GM12874 (cell line): ENCODE measurements at regions not wholly inside any gene's neighbourhood (a gene's known extent, or its start where the extent isn't known, plus 50 kb on each side); places are given as distances from the start of the nearest gene placed in this dataset.

ENCODE experiments used
- TF ChIP-seq, protein P1 (sequence below): IDR thresholded peaks from 2 replicates; pipeline ENCODE4 v1.5.1; 2011; ENCODE audit warnings: low read depth, mild to moderate bottlenecking, control low read depth, low read length, moderate library complexity; ENCODE audit not compliant: insufficient read depth

DNA sequence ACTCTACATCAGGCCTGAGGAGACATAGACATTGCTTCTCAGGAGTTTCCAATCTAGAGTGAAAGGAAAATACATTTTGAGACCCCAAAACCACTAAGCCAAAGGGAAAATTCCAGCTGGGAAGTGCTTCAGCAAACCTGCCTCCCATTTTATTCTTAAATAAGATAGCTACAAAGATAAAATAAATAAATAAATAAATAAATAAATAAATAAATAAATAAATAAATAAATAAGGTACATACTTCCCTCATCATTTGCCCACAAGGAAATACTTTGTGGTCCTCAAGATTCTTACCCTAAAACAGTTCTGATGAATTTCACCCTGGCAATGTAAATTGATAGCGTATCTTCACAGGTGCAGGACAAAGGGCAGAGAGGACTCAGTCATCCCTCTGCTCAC, 474.0 kb upstream of the ROBO1 start:
- TF ChIP-seq, protein P1, sequence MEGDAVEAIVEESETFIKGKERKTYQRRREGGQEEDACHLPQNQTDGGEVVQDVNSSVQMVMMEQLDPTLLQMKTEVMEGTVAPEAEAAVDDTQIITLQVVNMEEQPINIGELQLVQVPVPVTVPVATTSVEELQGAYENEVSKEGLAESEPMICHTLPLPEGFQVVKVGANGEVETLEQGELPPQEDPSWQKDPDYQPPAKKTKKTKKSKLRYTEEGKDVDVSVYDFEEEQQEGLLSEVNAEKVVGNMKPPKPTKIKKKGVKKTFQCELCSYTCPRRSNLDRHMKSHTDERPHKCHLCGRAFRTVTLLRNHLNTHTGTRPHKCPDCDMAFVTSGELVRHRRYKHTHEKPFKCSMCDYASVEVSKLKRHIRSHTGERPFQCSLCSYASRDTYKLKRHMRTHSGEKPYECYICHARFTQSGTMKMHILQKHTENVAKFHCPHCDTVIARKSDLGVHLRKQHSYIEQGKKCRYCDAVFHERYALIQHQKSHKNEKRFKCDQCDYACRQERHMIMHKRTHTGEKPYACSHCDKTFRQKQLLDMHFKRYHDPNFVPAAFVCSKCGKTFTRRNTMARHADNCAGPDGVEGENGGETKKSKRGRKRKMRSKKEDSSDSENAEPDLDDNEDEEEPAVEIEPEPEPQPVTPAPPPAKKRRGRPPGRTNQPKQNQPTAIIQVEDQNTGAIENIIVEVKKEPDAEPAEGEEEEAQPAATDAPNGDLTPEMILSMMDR: no peak

DNA sequence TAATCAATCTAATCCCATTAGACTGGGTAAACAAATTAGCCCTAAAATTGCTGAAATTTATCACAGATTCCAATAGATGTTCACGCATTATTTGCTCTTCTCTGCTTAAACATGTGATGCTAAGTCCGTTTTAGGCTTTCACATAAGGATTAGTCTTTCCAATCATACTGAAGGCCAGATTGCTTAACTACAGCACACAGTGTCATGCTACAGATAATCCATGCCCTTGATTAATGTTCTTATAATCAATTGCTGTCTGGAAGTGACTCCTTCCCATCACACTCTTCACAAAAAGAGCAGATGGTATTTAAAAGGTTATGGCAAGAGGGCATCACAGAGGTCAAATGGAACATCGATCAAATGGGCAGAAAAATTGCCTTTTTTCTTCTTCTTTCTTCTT, 471.5 kb upstream of the ROBO1 start:
- TF ChIP-seq, protein P1: no peak

DNA sequence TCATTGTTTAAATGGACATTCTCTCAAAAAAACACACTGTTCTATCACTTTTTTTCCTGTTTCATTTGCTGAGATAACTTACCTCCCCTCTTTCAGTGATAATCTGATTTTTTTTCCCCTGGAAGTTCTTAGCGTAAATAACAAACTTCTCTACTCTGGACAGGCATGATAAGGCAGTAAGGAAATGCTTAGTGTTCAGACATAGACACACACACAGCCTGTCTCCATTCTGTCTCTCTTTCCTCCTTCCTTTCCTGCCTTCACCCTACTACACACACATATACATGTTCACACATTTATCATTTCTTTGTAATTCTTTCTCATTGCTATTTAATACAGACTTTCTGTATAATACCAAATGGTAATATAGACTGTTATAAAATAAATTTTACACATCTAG, 470.8 kb upstream of the ROBO1 start:
- TF ChIP-seq, protein P1: no peak

DNA sequence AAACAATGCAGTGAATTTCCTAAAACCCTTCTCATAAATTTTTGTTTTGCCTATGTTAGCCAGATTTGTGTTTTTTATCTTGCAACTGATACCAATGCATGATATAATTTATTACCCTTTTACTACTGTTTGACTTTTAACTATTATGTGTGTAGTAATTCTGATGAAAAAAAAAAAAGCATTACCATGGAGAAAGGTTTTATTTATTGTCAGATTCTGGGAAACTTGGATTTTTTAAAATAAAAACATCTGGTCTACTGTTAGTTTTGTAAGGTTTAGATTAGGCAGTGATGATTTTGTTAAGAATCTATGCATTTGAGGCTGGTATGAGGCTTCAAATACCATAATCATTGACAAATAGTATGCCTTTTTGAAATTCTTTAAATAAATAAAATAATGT, 470.4 kb upstream of the ROBO1 start:
- TF ChIP-seq, protein P1: no peak

DNA sequence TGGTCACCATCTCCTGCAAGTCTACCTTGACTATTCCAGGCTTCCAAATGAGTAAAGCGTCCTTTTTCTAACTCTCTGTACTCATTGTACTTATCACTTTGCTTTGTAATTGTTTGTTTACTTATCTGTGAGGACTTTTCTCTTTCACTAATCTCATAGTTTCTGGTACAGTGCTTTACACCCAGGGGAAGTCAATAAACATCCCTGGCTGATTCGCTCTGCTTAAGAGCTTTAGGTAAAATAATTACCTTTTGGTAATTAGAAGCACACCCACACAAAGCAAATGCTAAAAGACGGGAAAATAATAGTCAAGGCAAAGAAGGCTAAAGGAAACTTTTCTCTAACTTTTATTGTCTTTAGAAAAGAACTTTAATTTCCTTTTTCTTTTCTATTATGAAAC, 466.9 kb upstream of the ROBO1 start:
- TF ChIP-seq, protein P1: no peak

DNA sequence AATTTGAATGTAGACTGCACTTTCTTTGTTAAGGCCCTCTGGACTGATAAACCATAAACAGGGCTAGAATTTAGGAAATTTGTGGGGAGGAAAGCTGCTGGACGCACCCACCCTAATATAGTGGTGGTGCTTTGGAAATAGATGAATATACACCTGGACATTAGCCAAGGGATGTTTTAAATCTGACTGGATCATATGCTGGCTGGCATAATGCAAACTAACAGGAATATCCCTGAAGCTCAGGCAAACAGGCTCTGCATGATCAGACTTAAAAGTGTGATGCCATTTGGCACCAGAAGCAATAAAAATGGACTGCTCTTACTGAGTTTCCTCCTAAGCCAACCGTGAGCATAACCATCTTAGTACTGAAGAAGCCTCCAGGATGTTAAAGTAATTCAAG, 465.8 kb upstream of the ROBO1 start:
- TF ChIP-seq, protein P1: no peak

DNA sequence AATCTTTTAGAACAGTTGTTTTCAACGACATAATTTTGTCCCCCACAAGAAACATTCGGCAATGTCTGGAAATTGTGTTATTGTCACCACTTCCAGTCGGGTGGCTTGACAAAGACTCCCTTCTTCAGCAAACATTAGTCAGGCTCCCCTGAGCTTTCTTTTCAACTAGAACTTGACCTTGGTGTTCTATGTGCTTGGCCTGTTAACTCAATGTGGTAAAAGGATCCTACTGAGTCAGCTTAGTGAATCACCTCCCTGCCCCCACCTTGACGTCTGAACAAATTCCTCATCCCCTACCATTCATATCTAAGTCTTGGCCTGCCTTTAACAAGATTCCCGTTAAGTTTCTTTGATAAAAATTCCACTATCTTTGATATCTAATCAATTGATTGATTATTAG, 465.0 kb upstream of the ROBO1 start:
- TF ChIP-seq, protein P1: no peak

DNA sequence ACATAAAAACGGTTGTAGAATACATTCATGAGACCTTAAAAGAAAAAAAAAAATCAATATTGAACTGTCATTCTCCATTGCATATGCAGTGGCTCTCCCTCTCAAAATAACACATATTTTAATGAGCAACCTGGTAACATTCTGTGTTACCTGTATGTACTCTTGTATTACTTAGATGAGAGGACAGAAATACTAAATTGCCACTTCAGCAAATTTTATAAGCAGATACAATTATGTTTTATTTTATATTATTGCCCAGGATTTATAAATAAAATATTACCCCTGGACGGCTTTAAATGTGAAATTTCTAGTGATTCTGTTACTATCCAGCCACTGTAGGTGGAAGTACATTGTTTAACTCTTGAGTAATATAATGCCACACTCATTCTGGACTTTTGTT, 463.2 kb upstream of the ROBO1 start:
- TF ChIP-seq, protein P1: no peak
